ENCODE measurements at regions not wholly inside any gene's neighbourhood (a gene's known extent, or its start where the extent isn't known, plus 50 kb on each side); places are given as distances from the start of the nearest gene placed in this dataset.

GRCh38 chr7:142377567-142377966 lies 119.7 kb upstream of the PRSS58 start:
- no peak for DNase-seq
- intact Hi-C loops (cut with DNase I): no loop called here

DNA sequence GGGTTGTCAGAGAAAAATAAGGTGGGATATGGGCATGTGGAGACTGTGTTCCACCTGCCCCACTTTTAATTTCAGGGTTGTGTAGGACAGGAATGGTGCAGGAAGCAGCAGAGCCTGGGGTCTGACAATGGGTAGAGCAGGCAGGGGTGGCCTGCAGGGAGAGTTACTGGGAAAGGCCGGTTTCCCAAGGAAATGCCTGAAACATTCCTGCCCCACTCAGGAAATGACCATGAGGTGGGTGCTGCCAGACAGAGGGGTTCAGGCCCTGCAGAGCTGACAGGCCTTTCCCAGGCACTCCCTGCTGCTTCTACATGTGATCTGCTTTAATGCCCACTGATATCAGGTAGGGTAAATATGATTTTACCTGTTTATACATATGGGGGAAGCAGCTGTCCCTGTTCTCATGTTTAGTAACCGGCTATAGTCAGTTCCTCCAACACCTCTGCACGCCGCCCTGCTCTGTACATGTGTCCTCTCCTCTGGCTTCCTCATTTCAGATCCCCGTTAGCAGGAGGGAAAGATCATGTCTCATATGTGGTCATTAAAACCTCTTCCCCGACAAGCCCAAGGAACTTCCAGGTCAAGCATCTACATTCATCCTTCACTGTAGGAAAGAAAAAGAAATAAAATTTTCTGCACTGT lies 118.6 kb upstream of the PRSS58 start:
- intact Hi-C loops (cut with DNase I): no loop called here
- DNase-seq: no peak

- intact Hi-C loops (cut with DNase I): no loop called here
- DNase-seq: peak in 4 of 42 donors; percentile 18 to 33 (median 25)
Measured at GRCh38 chr7:142375710-142376313, 118.0 kb upstream of the PRSS58 start.

GRCh38 chr7:142372727-142373126 lies 114.9 kb upstream of the PRSS58 start:
- intact Hi-C loops (cut with DNase I): no loop called here
- DNase-seq: no peak

GRCh38 chr7:142371586-142372377 lies 113.9 kb upstream of the PRSS58 start:
- intact Hi-C loops (cut with DNase I): no loop called here
- DNase-seq: no peak

GRCh38 chr7:142365410-142365842 lies 107.6 kb upstream of the PRSS58 start:
- no peak for DNase-seq
- intact Hi-C loops (cut with DNase I): no loop called here

- DNase-seq: no peak
- intact Hi-C loops (cut with DNase I): no loop called here
Measured at GRCh38 chr7:142364551-142364950, 106.7 kb upstream of the PRSS58 start.

DNA sequence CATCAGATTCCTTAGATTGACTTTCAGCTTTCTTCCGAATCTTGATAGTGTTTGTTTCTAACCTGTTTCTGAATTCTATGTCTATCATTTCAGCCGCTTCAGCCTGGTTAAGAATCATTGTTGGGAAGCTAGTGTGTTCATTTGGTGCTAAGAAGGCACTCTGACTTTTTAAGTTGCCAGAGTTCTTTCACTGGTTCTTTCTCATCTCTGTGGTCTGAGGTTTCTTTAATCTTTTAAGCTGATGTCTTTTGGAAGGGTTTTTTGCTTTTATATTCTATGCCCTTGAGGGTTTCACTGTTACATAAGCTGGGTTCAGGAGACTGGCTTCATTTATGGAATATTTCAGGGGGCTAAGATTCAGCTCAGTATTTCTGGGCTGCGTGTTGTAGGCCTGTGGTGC lies 104.5 kb upstream of the PRSS58 start:
- intact Hi-C loops (cut with DNase I): no loop called here

DNA sequence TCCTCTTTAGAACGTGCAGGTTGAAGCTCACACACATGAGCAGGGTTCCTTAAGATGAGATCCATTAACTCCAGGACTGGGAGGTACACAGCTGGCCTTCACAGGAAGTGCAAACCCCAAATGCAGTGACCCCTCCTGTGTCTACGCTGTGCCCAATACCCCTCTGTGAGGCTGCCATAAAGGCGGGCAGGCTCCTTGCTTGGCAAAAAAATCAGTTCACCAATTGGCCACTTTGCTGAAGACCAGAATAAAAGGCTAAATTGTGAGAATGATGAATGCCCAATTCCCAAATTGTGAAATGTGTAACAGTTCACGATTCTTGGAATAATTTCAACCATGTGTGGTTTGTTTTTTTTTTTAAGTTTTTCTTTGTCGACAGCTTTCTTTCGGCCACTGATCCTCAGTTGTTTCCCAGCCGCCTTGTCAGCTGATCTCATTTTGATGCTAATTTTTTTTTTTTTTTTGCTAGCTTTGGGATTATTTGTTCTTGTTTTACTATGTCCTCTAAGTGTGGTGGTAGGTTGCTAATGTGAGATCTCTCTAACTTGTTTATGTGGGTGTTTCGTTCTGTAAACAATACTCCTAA lies 101.9 kb upstream of the PRSS58 start:
- intact Hi-C loops (cut with DNase I): no loop called here
- no peak for DNase-seq

More for the DNA sequence above, 104.5 kb upstream of the PRSS58 start:
- DNase-seq: no peak

- DNase-seq: peak in 35 of 42 donors; percentile 23 to 80 (median 54)
- intact Hi-C loops (cut with DNase I): no loop called here
Measured at GRCh38 chr7:142357953-142358520, 100.2 kb upstream of the PRSS58 start.

DNA sequence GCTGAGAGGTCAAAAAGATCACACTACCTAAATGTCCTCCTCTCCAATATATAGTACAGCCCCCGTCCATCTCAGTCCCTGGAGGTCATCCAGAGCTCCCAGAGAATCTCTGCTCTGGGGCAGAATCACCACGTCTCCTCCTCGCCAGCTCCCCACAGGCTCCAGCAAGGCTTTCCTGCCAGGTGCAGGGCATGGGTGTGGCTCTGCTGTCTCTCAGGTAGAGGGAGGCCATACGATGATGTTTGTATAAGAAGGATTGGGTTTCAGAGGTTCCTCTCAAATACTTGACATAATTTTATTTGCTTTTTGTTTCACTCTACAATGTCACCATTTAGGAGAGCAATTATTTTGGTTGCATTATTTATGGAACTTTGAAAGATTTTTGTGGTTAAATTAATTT lies 98.3 kb upstream of the PRSS58 start:
- no peak for DNase-seq
- intact Hi-C loops (cut with DNase I): no loop called here

DNA sequence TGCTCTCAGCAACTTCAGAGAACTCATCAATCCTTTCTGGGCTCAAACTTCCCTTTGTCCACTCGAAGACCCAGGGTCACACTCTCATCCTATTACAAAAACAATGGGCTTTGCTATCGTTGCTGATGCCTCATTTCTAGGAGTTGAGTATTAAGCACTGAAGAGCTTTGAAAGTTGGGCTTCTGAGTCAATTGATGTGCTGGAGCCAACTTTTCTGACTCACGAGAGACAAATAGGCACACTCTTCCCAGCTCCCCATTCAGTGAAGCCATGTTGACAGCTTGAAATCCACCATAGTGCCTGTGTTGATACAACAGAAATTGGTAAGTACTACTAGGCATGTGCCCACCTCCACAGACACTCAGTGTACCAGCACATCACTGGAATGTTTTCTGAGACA lies 97.5 kb upstream of the PRSS58 start:
- intact Hi-C loops (cut with DNase I): no loop called here
- DNase-seq: no peak

DNA sequence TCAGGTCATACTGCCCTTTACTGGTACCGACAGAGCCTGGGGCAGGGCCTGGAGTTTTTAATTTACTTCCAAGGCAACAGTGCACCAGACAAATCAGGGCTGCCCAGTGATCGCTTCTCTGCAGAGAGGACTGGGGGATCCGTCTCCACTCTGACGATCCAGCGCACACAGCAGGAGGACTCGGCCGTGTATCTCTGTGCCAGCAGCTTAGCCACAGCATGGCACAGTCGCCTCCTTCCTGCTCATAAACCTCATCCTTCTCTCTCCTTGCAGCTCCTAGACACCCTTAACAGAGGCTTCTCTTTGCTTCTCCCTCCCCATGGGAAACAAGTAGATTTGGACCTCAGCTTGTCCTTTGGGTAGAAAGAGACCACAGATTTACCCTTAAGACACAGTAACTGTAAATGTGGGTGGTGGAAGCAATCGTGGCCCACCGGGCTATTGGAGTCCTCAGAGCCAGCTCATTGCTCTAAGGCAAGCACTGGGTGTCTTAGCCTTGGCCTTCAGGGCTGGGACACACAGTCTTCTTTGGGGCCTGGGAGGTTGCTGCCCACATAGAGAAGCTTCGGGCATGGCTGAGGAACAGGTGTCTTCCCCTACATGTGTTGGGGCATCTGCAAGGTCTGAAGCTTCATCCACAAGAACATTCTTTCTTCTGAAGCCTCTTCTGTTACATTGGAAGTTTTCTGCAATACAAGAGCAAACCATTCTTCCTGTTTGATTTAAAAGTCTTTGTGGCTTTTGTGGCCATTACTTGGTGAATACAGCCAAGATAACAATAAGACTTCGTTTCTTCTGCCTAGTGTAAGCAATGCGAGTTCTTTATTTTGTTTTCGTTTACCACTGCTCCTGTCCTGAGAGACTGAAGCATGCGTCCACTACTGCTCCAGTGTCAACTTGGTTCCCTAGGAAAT lies 95.5 kb upstream of the PRSS58 start:
- no peak for DNase-seq
- intact Hi-C loops (cut with DNase I): no loop called here

- intact Hi-C loops (cut with DNase I): no loop called here
- DNase-seq: no peak
Measured at GRCh38 chr7:142352543-142352942, 94.7 kb upstream of the PRSS58 start.

- intact Hi-C loops (cut with DNase I): no loop called here
- no peak for DNase-seq
Measured at GRCh38 chr7:142351145-142351544, 93.3 kb upstream of the PRSS58 start.

GRCh38 chr7:142349670-142350405 lies 92.0 kb upstream of the PRSS58 start:
- no peak for DNase-seq
- intact Hi-C loops (cut with DNase I): no loop called here

- intact Hi-C loops (cut with DNase I): no loop called here
- DNase-seq: no peak
Measured at GRCh38 chr7:142348921-142349405, 91.1 kb upstream of the PRSS58 start.

GRCh38 chr7:142348100-142348499 lies 90.2 kb upstream of the PRSS58 start:
- intact Hi-C loops (cut with DNase I): no loop called here
- DNase-seq: no peak
